WERI-Rb-1 (cell line): ENCODE measurements at regions not wholly inside any gene's neighbourhood (a gene's known extent, or its start where the extent isn't known, plus 50 kb on each side); places are given as distances from the start of the nearest gene placed in this dataset.

Source experiments
- DNase-seq: peaks from one replicate; pipeline ENCODE4 v3.0.0-alpha.2; 2020
- H3K27ac ChIP-seq: fragments of 250-450 bp; sonication (Bioruptor Pico); 2 replicates; pipeline ENCODE4 v1.5.1; 2020; ENCODE audit warnings: mild to moderate bottlenecking, moderate library complexity
- H3K27me3 ChIP-seq: fragments of 250-450 bp; sonication (Bioruptor Pico); 2 replicates; pipeline ENCODE4 v1.5.1; 2021; ENCODE audit warnings: mild to moderate bottlenecking, low read depth, moderate library complexity; ENCODE audit not compliant: insufficient read depth, severe bottlenecking
- H3K36me3 ChIP-seq: fragments of 250-450 bp; sonication (Bioruptor Pico); 2 replicates; pipeline ENCODE4 v1.5.1; 2020; ENCODE audit warnings: mild to moderate bottlenecking, moderate library complexity
- H3K4me3 ChIP-seq: 2 replicates; pipeline ENCODE4 v1.5.1; 2011; ENCODE audit warnings: low read depth, mild to moderate bottlenecking, control low read depth, low read length
- H3K9me3 ChIP-seq: fragments of 250-450 bp; sonication (Bioruptor Pico); 2 replicates; pipeline ENCODE4 v1.5.1; 2021; ENCODE audit warnings: mild to moderate bottlenecking, moderate library complexity; ENCODE audit not compliant: severe bottlenecking
- CTCF ChIP-seq: IDR thresholded peaks from 2 replicates; pipeline ENCODE4 v1.5.1; 2011; ENCODE audit warnings: low read depth, mild to moderate bottlenecking, control low read depth, inconsistent platforms, low read length

- no peaks in the 10 kb centered on the region for H3K36me3 ChIP-seq
These were observed 98.8 kb upstream of the GRIK2 start for GRCh38 chr6:101294676-101295075.

GRCh38 chr6:101296169-101296960, 97.1 kb upstream of the GRIK2 start:
- Histone ChIP-seq H3K4me3 (no peak overlapping the region), H3K36me3 (no peaks in the 10 kb centered on the region), H3K27ac (no peak overlapping the region), H3K9me3 (no peaks in the 10 kb centered on the region), H3K27me3 (no peaks in the 10 kb centered on the region)
- DNase-seq: no peak
- no peak for TF ChIP-seq CTCF

More at GRCh38 chr6:101294676-101295075, 98.8 kb upstream of the GRIK2 start:
- TF ChIP-seq CTCF: no peak
- Histone ChIP-seq H3K27ac (no peak overlapping the region), H3K4me3 (no peak overlapping the region), H3K27me3 (no peaks in the 10 kb centered on the region), H3K9me3 (no peaks in the 10 kb centered on the region)
- no peak for DNase-seq

- H3K4me3 ChIP-seq: no peak overlapping the region
- H3K27me3 ChIP-seq: no peaks in the 10 kb centered on the region
- no peak for DNase-seq
- H3K9me3 ChIP-seq: no peaks in the 10 kb centered on the region
- TF ChIP-seq CTCF: no peak
- no peak overlapping the region for H3K27ac ChIP-seq
- H3K36me3 ChIP-seq: no peaks in the 10 kb centered on the region
These were observed 90.9 kb upstream of the GRIK2 start for GRCh38 chr6:101302593-101302992.

GRCh38 chr6:101303495-101303894, 90.0 kb upstream of the GRIK2 start:
- no peak for TF ChIP-seq CTCF
- Histone ChIP-seq H3K27ac (no peak overlapping the region), H3K4me3 (no peak overlapping the region), H3K27me3 (no peaks in the 10 kb centered on the region), H3K36me3 (no peaks in the 10 kb centered on the region), H3K9me3 (no peaks in the 10 kb centered on the region)
- no peak for DNase-seq

GRCh38 chr6:101312652-101313051, 80.9 kb upstream of the GRIK2 start:
- Histone ChIP-seq H3K27ac (no peak overlapping the region), H3K4me3 (no peak overlapping the region), H3K27me3 (no peaks in the 10 kb centered on the region), H3K36me3 (no peaks in the 10 kb centered on the region), H3K9me3 (no peaks in the 10 kb centered on the region)
- no peak for DNase-seq
- TF ChIP-seq CTCF: no peak

- Histone ChIP-seq H3K36me3 (no peaks in the 10 kb centered on the region), H3K9me3 (no peaks in the 10 kb centered on the region), H3K27me3 (no peaks in the 10 kb centered on the region), H3K27ac (no peak overlapping the region), H3K4me3 (no peak overlapping the region)
- TF ChIP-seq CTCF: no peak
- DNase-seq: no peak
These were observed 70.6 kb upstream of the GRIK2 start for GRCh38 chr6:101322921-101323320.
